CD4-positive, alpha-beta T cell (primary cell): ENCODE measurements at regions not wholly inside any gene's neighbourhood (a gene's known extent, or its start where the extent isn't known, plus 50 kb on each side); places are given as distances from the start of the nearest gene placed in this dataset.

Experiments used
- ATAC-seq: fragments of 200-7000 bp; cut with Tn5 transposase; one replicate; pipeline ENCODE4 v1.10.0; 2022; ENCODE audit warnings: mild to moderate bottlenecking; ENCODE audit not compliant: poor library complexity
- CTCF ChIA-PET: fragments of 350-600 bp; sonication (Branson Sonifier 250); formaldehyde crosslinking; loops from one replicate; lab custom pipeline; 2021; ENCODE audit warnings: antibody characterized with exemption, inconsistent platforms; lab: Charles Lee
- POLR2A ChIA-PET: fragments of 350-600 bp; sonication (Branson Sonifier 250); formaldehyde crosslinking; loops from one replicate; lab custom pipeline; 2021; ENCODE audit warnings: antibody characterized with exemption, inconsistent platforms; lab: Charles Lee
- DNase-seq, 14 experiments: peaks; one replicate each; pipeline ENCODE4 v3.0.0-alpha.2; 2013 to 2020; ENCODE audit warnings: mixed read lengths in 2 of 14
- H3K27ac ChIP-seq, 2 donors: one replicate each; pipeline versions ENCODE4 v1.5.1 to v1.7.0; 2013; ENCODE audit warnings: low read length in 2 of 2, low read depth in 1 of 2, mild to moderate bottlenecking in 1 of 2
- H3K27me3 ChIP-seq, 2 experiments: 1 replicate in 1 of 2; 2 replicates in 1 of 2; pipeline versions ENCODE4 v1.6.1 to v1.7.0; 2013; ENCODE audit warnings: low read length in 2 of 2, control low read depth in 1 of 2, mild to moderate bottlenecking in 1 of 2, moderate library complexity in 1 of 2; ENCODE audit not compliant: insufficient read depth in 2 of 2, control insufficient read depth in 1 of 2
- H3K36me3 ChIP-seq: one replicate; pipeline ENCODE4 v1.6.1; 2013; ENCODE audit warnings: low read length, control low read depth; ENCODE audit not compliant: insufficient read depth
- H3K4me1 ChIP-seq: one replicate; pipeline ENCODE4 v1.6.1; 2013; ENCODE audit warnings: low read length, control low read depth; ENCODE audit not compliant: insufficient read depth
- H3K4me3 ChIP-seq: one replicate; pipeline ENCODE4 v1.5.1; 2013; ENCODE audit warnings: mild to moderate bottlenecking, low read length, moderate library complexity
- H3K9me3 ChIP-seq, 2 experiments: 1 replicate in 1 of 2; 2 replicates in 1 of 2; pipeline versions ENCODE4 v1.6.1 to v1.7.0; 2013; ENCODE audit warnings: low read length in 2 of 2, mild to moderate bottlenecking in 2 of 2, control low read depth in 1 of 2, moderate library complexity in 1 of 2; ENCODE audit not compliant: control insufficient read depth in 1 of 2, insufficient read depth in 1 of 2
- H3K27ac Mint-ChIP-seq: one replicate; pipeline ENCODE4 v1.8.0; 2020; ENCODE audit warnings: mixed read lengths
- H3K27me3 Mint-ChIP-seq: one replicate; pipeline ENCODE4 v1.8.0; 2021; ENCODE audit warnings: mixed read lengths
- H3K36me3 Mint-ChIP-seq: one replicate; pipeline ENCODE4 v1.8.0; 2021; ENCODE audit warnings: low read depth, mixed read lengths
- H3K4me1 Mint-ChIP-seq: one replicate; pipeline ENCODE4 v1.8.0; 2021; ENCODE audit warnings: low read depth, mixed read lengths
- H3K4me3 Mint-ChIP-seq: one replicate; pipeline ENCODE4 v1.8.0; 2020; ENCODE audit warnings: mild to moderate bottlenecking, mixed read lengths
- H3K9me3 Mint-ChIP-seq: one replicate; pipeline ENCODE4 v1.8.0; 2020; ENCODE audit warnings: mixed read lengths
- CTCF ChIP-seq: fragments of 200-600 bp; IDR thresholded peaks from one replicate; pipeline ENCODE4 v1.8.0; 2022; ENCODE audit warnings: antibody characterized with exemption, mild to moderate bottlenecking
- intact Hi-C, 2 experiments: fragments of 100-400 bp; cut with DNase I in 1 of 2; cut with micrococcal nuclease in 1 of 2; formaldehyde crosslinking; loops; one replicate each; pipeline versions ENCODE4 v1.15.1 to v1.9.0; 2023 to 2025; cut with DNase I, micrococcal nuclease

GRCh38 chr4:134906404-134907023 is 704.9 kb upstream of the PABPC4L start:
- DNase-seq = no peak
- H3K27me3 Mint-ChIP-seq = no peaks in the 10 kb centered on the region
- no peak overlapping the region for H3K27ac ChIP-seq
- ATAC-seq = no peak
- H3K27me3 ChIP-seq = no peaks in the 10 kb centered on the region
- no peaks in the 10 kb centered on the region for H3K4me1 ChIP-seq
- no peak for TF ChIP-seq CTCF
- H3K4me1 Mint-ChIP-seq = no peaks in the 10 kb centered on the region
- H3K36me3 ChIP-seq = no peaks in the 10 kb centered on the region
- no peak overlapping the region for H3K27ac Mint-ChIP-seq
- H3K9me3 Mint-ChIP-seq = peaks cover 6% of the 10 kb centered on the region
- no peak overlapping the region for H3K4me3 Mint-ChIP-seq
- POLR2A ChIA-PET = no interaction called here
- no peak overlapping the region for H3K4me3 ChIP-seq
- H3K9me3 ChIP-seq = no peaks in the 10 kb centered on the region
- intact Hi-C loops = no loop called here
- CTCF ChIA-PET = no interaction called here
- no peaks in the 10 kb centered on the region for H3K36me3 Mint-ChIP-seq

- Mint-ChIP-seq H3K27me3 (no peaks in the 10 kb centered on the region), H3K9me3 (peaks cover 6% of the 10 kb centered on the region), H3K27ac (no peak overlapping the region), H3K4me1 (no peaks in the 10 kb centered on the region), H3K36me3 (no peaks in the 10 kb centered on the region), H3K4me3 (no peak overlapping the region)
- Histone ChIP-seq H3K4me1 (no peaks in the 10 kb centered on the region), H3K36me3 (no peaks in the 10 kb centered on the region), H3K4me3 (no peak overlapping the region), H3K27me3 (no peaks in the 10 kb centered on the region), H3K27ac (no peak overlapping the region), H3K9me3 (no peaks in the 10 kb centered on the region)
- CTCF ChIA-PET = no interaction called here
- TF ChIP-seq CTCF = no peak
- intact Hi-C loops = no loop called here
- no peak for DNase-seq
- no peak for ATAC-seq
- POLR2A ChIA-PET = no interaction called here
Measured at GRCh38 chr4:134905061-134905460, 703.5 kb upstream of the PABPC4L start.

GRCh38 chr4:134888156-134888555 is 686.6 kb upstream of the PABPC4L start:
- H3K9me3 Mint-ChIP-seq = peaks cover 2% of the 10 kb centered on the region
- CTCF ChIA-PET = no interaction called here
- no peak overlapping the region for H3K27ac Mint-ChIP-seq
- no peak overlapping the region for H3K4me3 Mint-ChIP-seq
- H3K27me3 Mint-ChIP-seq = no peaks in the 10 kb centered on the region
- no peaks in the 10 kb centered on the region for H3K36me3 Mint-ChIP-seq
- Histone ChIP-seq H3K4me3 (no peak overlapping the region), H3K36me3 (no peaks in the 10 kb centered on the region), H3K4me1 (no peaks in the 10 kb centered on the region), H3K9me3 (no peaks in the 10 kb centered on the region), H3K27ac (no peak overlapping the region), H3K27me3 (no peaks in the 10 kb centered on the region)
- intact Hi-C loops = no loop called here
- POLR2A ChIA-PET = no interaction called here
- ATAC-seq (no peak), DNase-seq (no peak)
- no peaks in the 10 kb centered on the region for H3K4me1 Mint-ChIP-seq
- TF ChIP-seq CTCF = no peak
